Pulmonary artery endothelial cell (primary cell): ENCODE measurements at regions not wholly inside any gene's neighbourhood (a gene's known extent, or its start where the extent isn't known, plus 50 kb on each side); places are given as distances from the start of the nearest gene placed in this dataset.

Source experiments
- DNase-seq: peaks from one replicate; pipeline ENCODE4 v3.0.0-alpha.2; 2011; ENCODE audit warnings: low read depth, low spot score

DNA sequence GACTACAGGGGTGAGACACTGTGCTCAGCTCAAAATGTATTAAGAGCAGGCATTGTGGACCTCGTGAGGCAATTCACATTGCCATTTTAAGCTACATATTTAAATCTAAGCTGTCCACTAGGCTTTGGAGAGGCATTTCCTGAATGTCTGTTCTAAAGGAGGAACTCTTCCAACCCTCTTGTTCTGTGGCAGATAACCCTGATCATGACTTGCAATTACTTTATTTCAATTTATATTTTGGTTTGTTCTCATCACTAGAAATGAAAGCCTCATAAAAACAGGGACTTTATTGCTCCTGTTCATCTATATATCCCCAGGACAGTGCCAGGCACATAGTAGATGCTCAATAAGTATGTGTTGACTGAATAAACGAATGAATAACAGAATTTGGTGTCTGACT lies 84.0 kb upstream of the SALL4 start:
- DNase-seq = no peak

DNA sequence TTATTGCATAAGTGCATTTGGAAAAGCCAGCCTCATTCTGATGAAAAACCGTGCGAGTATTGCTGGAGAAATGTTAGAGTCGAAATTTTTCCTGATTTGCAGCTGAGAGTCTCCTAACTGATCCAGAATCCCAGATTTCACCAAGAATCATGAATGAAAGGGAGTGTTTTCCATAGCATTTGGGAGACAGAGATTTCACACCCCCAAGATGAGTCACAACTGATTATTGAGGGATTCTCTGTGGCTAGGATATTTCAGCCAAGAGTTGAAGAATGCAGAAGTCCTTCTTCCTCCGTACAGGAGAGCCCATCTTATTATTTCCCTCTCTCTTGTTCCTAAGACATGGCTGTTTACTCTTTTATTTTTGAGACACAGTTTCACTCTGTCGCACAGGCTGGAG lies 82.2 kb upstream of the SALL4 start:
- no peak for DNase-seq

DNA sequence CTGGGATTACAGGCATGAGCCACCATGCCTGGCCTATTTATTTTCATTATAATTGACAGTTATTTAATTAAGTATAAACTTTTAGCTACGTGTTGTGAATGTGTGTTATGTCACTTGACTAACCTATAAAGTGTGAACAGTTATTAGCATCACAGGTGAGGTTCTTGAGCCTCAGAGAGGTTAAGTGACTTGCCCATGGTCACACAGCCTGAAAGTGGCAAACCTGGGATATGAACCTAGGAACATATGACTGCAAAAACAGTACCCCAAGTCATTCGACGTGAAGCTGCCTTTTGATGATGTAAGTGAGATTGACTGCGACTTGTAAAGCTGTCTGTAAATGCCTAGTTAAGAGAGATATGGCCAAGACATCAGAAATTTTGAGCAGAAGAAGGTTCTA lies 77.9 kb upstream of the SALL4 start:
- DNase-seq = no peak

DNA sequence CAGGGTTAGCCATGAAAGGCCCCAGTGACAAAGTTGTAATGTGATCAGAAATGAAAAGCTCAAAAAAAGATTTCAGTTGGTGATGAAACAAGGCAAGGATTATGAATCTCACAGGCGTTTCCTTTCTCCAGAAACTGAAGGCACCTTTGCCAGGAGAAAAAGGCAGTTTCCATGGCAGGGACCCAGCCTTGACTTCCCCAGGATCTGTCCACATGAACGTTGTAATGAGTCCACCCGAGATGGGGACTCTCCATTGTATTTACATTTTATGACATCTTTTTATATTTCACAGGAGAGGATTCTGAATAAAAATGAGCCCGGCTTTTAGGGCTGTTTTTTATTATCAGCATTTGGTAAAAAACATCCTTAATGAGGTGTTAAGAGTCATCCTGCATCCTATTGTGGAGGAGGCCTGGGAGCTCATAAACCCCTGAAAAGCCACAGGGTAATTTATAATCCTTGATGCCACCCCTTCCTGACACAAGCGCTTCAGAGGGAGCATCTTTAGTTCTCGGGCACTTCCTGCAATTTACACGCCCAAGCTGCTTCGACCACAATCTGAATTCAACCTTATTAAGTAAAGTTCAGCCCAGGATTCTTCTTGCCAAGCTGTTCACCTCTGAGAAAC lies 74.1 kb upstream of the SALL4 start:
- DNase-seq = no peak

DNA sequence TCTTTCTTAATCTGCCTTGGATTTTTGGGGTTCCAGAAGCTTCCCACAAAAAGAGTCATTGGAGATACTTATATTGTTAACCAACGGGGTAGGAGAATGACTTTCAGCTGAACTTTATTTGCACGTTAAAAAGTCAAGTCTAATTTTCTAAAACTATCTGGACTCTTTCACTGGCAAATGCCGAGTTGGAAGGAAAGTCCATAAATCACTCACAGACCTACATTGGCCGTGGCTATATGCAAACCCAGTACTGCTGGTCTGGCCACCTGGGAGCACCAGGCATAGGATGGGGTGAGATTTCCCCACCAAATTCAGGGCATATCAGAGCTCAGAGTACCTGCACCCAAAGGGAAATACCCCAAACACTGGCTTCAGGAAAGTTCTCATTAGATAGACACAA lies 71.3 kb upstream of the SALL4 start:
- DNase-seq = no peak

DNA sequence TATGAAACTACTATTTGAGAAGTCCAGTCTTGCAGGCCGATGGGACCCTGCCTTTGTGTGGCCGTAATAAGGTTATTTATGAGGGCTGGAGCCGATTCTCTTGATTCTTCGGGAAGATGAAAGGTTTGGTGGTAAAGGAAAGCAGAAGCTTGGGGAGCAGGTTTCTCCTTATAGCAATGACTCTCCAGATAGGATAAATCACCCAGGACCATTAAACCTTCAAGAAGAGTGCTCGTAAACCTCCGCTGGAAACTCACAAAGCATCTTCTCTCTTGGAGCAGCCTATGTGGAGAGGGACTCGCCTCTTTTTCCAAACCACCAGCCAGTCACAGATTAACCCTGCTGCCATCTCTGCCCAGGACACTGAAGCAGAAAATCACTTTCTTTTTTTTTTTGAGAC lies 69.6 kb upstream of the SALL4 start:
- DNase-seq = no peak

DNA sequence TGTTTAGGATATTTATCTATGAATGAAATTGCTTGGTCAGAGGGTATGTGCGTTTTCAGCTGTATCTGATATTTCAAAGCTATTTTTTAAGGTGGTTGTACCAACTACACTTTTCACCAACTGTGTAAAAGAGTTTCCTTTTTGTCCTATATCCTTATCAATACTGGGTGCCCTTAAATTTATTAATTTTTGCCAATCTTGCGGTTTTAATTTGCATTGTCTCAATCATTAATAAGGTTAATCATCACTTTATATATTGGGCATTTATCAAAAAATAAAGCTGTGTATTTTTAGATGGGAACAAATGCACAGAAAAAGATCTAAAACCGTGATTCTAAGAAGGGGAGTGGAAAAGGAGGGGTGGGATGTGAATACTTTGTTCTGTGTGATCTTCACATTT lies 66.7 kb upstream of the SALL4 start:
- no peak for DNase-seq

DNA sequence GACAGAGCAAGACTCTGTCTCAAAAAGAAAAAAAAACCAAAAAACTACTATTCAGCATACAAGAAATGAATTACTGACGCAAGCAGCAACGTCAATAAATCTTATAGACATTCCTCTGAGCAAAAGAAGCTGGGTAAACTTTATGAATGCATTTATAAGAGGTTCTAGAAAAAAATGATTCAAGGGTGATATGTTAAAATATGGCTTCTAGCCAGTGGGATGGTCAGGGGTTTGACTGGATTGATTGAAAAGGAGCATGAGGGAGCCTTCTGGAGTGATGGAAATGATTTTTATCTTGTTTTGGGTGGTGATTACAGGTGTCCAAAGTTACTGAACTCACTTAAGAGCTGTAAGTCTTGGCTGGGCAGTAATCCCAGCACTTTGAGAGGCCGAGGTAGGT lies 64.9 kb upstream of the SALL4 start:
- DNase-seq = no peak

DNA sequence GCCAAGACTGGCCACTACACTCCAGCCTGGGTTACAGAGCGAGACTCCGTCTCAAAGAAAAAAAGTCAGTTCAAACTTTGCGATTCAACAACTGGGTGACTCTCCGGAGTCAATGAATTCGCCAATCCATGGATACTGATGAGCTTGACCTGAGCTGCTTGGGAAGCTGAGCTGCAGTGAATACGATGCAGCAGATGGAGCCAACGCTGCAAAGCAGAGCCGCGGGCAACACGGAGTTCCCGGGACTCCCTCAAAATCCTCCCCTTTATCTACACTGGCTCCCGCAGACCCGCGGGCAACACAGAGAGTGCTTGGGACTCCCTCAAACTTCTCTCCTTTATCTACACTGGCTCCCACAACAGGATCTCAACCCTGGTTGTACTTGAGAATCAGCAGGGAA lies 62.6 kb upstream of the SALL4 start:
- DNase-seq = no peak

DNA sequence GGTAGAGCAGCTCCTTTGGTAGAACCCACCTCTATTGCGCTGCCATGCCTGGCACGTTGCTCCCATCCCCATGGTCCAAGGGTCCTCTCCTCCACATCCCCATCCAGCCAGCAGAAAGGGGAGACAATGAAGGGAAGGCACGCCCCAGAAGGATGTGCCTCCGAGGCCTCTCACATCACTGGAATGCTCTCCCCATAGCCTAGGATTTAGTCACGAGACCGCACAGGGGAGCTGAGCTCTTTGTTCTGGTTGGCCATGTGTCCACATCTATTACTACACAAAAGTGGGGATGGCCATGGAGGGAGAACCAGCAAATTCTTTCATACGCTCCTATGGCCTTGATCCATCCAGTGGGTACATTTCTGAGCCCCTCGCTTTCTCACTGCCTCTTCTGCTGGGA lies 60.5 kb upstream of the SALL4 start:
- DNase-seq = no peak

DNA sequence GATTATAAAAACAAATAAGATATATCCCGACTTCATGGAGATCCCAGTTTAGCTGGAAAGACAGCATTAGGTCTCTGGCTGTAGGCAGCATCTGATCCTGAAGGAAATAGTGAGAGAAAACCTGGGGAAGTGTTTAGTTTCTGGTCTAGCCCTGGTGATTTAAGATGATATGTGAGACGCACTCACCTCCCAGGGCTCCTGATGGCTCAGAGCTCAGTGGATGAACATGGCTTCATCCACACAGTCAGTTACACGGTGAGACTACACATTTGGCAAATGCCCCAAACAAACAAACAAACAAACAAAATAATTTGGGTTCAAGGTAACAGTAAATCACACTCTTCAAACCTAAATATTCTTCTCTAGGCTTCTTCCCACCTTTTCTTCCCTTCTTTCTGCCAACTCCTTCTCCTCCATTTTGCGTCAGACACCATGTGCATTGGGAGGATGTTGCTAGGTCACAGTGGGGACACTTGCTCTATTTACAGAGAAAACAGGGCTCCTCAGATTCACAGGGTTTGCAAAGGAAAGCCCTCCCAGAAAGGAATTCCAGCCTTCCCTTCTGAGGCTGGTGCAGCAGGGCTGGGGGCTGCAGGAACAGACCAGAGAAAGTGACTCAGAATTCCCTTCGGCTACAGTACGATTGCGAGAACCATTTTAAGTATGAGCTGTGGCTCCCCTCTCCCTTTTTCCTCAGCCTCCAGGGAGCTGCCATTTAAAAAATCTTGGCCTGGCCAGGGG lies 59.6 kb upstream of the SALL4 start:
- DNase-seq = no peak

DNA sequence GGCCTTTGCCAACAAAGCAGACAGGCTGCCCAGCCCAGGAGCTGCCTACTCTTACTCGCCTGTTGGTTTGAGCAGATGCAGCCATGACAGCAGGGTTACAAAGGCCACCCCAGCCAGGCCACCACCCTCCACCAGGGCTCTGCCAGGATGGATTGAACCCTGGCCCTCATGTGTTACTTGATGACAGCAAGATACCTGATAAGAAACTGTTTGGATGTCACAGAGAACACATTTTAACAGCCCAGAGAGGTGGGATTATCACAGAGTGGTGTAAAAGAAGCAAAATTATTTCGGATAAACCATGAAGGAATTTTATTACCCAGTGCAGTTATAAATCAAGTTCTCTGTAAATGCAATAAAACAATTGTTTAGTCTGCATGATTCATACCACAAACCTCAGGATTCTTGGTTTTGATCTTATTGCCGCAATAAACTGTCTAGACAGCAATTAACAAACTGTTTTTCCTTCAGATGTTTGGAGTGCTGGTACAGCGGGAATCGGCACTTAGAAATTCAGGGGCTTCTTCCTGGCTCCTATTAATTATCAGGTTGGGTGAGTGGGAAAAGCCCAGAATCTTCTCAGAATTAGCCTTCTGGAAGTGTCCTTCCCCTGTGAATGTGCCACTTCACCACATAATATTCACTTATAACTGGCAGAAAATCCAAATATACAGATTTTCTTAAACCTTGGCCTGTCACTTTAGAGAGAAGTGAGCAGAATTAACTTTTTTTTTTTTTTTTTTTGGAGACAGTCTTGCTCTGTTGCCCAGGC lies 58.0 kb upstream of the SALL4 start:
- DNase-seq = no peak

DNA sequence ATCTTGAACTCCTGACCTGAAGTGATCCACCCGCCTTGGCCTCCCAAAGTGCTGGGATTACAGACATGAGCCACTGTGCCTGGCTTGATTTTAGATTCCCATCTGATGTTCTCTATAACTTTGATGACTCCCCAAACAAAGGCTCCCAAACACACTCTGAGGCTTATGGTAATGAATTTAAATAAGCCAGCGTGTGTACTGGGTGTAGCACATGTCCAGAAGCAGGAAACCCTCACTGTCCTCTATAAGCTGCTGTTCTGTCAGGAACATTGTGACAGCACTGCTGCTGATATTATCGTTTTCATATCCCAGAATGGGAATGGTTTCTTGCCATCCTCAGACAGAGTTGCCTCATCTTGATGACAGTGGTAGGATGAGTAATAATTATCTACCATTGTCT lies 54.1 kb upstream of the SALL4 start:
- no peak for DNase-seq

DNA sequence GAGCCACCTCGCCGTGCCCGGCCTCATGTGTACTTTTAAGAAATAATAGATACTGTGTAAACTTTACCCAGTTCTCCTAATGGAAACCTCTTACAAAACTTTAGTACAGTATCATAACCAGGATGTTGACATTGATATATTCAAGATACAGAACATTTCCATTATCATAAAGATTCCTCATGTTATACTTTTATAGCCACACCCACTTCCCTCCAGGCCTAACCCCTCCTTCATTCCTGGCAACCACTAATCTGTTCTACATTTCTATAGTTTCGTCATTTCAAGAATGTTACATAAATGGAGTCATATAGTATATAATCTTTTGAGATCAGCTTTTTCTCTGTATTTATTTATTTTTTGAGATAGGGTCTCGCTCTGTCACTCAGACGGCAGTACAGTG lies 52.6 kb upstream of the SALL4 start:
- no peak for DNase-seq
